IPS DF 4.7 (cell line): ENCODE measurements at regions not wholly inside any gene's neighbourhood (a gene's known extent, or its start where the extent isn't known, plus 50 kb on each side); places are given as distances from the start of the nearest gene placed in this dataset.
"Not testable (repeated sequence)": the region's sequence is repeated elsewhere in the genome, so short reads cannot be mapped to it uniquely, and the experiment has no call there.

Experiments
- DNase-seq: peaks from one replicate; pipeline ENCODE4 v3.0.0-alpha.2; 2013; ENCODE audit warnings: low spot score; ENCODE audit errors: extremely low read depth

- no peak for DNase-seq
Observed at GRCh38 chr2:153623020-153623419, 144.5 kb upstream of the RPRM start.

GRCh38 chr2:153626676-153627075, 148.1 kb upstream of the RPRM start:
- no peak for DNase-seq

- DNase-seq = no peak
Observed at GRCh38 chr2:153635494-153635893, 156.9 kb upstream of the RPRM start.

- DNase-seq = no peak
Observed at GRCh38 chr2:153641046-153641445, 162.5 kb upstream of the RPRM start.

- no peak for DNase-seq
Observed at GRCh38 chr2:153644955-153645354, 166.4 kb upstream of the RPRM start.

GRCh38 chr2:153645599-153645998, 167.0 kb upstream of the RPRM start:
- no peak for DNase-seq

GRCh38 chr2:153657651-153658050, 179.1 kb upstream of the RPRM start:
- no peak for DNase-seq

- DNase-seq = no peak
Observed at GRCh38 chr2:153661801-153662200, 183.2 kb upstream of the RPRM start.

- DNase-seq = no peak
Observed at GRCh38 chr2:153663371-153663770, 184.8 kb upstream of the RPRM start.

GRCh38 chr2:153664009-153664408, 185.4 kb upstream of the RPRM start:
- not testable (repeated sequence) for DNase-seq

GRCh38 chr2:153667475-153667874, 188.9 kb upstream of the RPRM start:
- no peak for DNase-seq

- DNase-seq = no peak
Observed at GRCh38 chr2:153668923-153669322, 190.4 kb upstream of the RPRM start.

- DNase-seq = no peak
Observed at GRCh38 chr2:153710128-153710527, 161.6 kb upstream of the GALNT13 start.

GRCh38 chr2:153715218-153715850, 156.4 kb upstream of the GALNT13 start:
- DNase-seq = no peak

- no peak for DNase-seq
Observed at GRCh38 chr2:153717060-153717459, 154.7 kb upstream of the GALNT13 start.

- no peak for DNase-seq
Observed at GRCh38 chr2:153739394-153739793, 132.3 kb upstream of the GALNT13 start.

GRCh38 chr2:153761936-153762335, 109.8 kb upstream of the GALNT13 start:
- DNase-seq = no peak

GRCh38 chr2:153766415-153766814, 105.3 kb upstream of the GALNT13 start:
- no peak for DNase-seq

- DNase-seq = peak; percentile 9
Observed at GRCh38 chr2:153770359-153770991, 101.2 kb upstream of the GALNT13 start.

GRCh38 chr2:153780241-153780640, 91.5 kb upstream of the GALNT13 start:
- no peak for DNase-seq

GRCh38 chr2:153786016-153786415, 85.7 kb upstream of the GALNT13 start:
- DNase-seq = no peak

- DNase-seq = no peak
Observed at GRCh38 chr2:153787612-153788011, 84.1 kb upstream of the GALNT13 start.

- DNase-seq = no peak
Observed at GRCh38 chr2:153802671-153803070, 69.1 kb upstream of the GALNT13 start.
